WERI-Rb-1 (cell line): ENCODE measurements at regions not wholly inside any gene's neighbourhood (a gene's known extent, or its start where the extent isn't known, plus 50 kb on each side); places are given as distances from the start of the nearest gene placed in this dataset.
"Not testable (repeated sequence)": the region's sequence is repeated elsewhere in the genome, so short reads cannot be mapped to it uniquely, and the experiment has no call there.

Experiments used
- DNase-seq: peaks from one replicate; pipeline ENCODE4 v3.0.0-alpha.2; 2020
- H3K27ac ChIP-seq: fragments of 250-450 bp; sonication (Bioruptor Pico); 2 replicates; pipeline ENCODE4 v1.5.1; 2020; ENCODE audit warnings: mild to moderate bottlenecking, moderate library complexity
- H3K27me3 ChIP-seq: fragments of 250-450 bp; sonication (Bioruptor Pico); 2 replicates; pipeline ENCODE4 v1.5.1; 2021; ENCODE audit warnings: mild to moderate bottlenecking, low read depth, moderate library complexity; ENCODE audit not compliant: insufficient read depth, severe bottlenecking
- H3K36me3 ChIP-seq: fragments of 250-450 bp; sonication (Bioruptor Pico); 2 replicates; pipeline ENCODE4 v1.5.1; 2020; ENCODE audit warnings: mild to moderate bottlenecking, moderate library complexity
- H3K4me3 ChIP-seq: 2 replicates; pipeline ENCODE4 v1.5.1; 2011; ENCODE audit warnings: low read depth, mild to moderate bottlenecking, control low read depth, low read length
- H3K9me3 ChIP-seq: fragments of 250-450 bp; sonication (Bioruptor Pico); 2 replicates; pipeline ENCODE4 v1.5.1; 2021; ENCODE audit warnings: mild to moderate bottlenecking, moderate library complexity; ENCODE audit not compliant: severe bottlenecking
- TF ChIP-seq, protein P1 (sequence below): IDR thresholded peaks from 2 replicates; pipeline ENCODE4 v1.5.1; 2011; ENCODE audit warnings: low read depth, mild to moderate bottlenecking, control low read depth, inconsistent platforms, low read length

GRCh38 chr6:8845690-8846089, 410.3 kb upstream of the SLC35B3 start:
- Histone ChIP-seq H3K36me3 (no peaks in the 10 kb centered on the region), H3K27ac (no peak overlapping the region), H3K4me3 (no peak overlapping the region), H3K9me3 (no peaks in the 10 kb centered on the region), H3K27me3 (peaks cover 14% of the 10 kb centered on the region)
- no peak for DNase-seq
- TF ChIP-seq, protein P1, sequence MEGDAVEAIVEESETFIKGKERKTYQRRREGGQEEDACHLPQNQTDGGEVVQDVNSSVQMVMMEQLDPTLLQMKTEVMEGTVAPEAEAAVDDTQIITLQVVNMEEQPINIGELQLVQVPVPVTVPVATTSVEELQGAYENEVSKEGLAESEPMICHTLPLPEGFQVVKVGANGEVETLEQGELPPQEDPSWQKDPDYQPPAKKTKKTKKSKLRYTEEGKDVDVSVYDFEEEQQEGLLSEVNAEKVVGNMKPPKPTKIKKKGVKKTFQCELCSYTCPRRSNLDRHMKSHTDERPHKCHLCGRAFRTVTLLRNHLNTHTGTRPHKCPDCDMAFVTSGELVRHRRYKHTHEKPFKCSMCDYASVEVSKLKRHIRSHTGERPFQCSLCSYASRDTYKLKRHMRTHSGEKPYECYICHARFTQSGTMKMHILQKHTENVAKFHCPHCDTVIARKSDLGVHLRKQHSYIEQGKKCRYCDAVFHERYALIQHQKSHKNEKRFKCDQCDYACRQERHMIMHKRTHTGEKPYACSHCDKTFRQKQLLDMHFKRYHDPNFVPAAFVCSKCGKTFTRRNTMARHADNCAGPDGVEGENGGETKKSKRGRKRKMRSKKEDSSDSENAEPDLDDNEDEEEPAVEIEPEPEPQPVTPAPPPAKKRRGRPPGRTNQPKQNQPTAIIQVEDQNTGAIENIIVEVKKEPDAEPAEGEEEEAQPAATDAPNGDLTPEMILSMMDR: no peak

GRCh38 chr6:8844968-8845367, 409.6 kb upstream of the SLC35B3 start:
- no peaks in the 10 kb centered on the region for H3K9me3 ChIP-seq
- no peak overlapping the region for H3K27ac ChIP-seq
- peaks cover 12% of the 10 kb centered on the region for H3K27me3 ChIP-seq
- no peak for DNase-seq
- TF ChIP-seq, protein P1: no peak
- no peaks in the 10 kb centered on the region for H3K36me3 ChIP-seq
- no peak overlapping the region for H3K4me3 ChIP-seq

DNA sequence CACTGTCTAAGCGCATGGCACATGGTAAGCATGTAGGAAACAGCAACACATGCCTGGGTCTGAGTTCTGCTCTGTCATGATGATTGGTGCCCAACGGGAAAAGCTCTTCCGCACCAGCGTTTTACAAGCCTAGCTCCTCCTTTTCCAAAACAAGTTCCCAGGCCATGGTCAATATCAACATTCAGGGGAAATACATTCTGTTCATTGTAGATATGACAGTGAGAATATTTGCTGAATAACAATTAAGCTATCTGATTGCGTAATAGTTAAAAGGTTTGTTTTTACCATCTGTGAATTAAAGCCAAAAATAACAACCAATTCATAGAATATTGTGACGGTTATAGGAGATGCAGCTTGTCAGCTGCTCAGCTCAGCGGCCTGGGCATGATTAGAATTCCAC, 404.3 kb upstream of the SLC35B3 start:
- no peak for DNase-seq
- H3K4me3 ChIP-seq: no peak overlapping the region
- no peaks in the 10 kb centered on the region for H3K9me3 ChIP-seq
- no peaks in the 10 kb centered on the region for H3K36me3 ChIP-seq
- peaks cover 7% of the 10 kb centered on the region for H3K27me3 ChIP-seq
- TF ChIP-seq, protein P1: no peak
- H3K27ac ChIP-seq: no peak overlapping the region

GRCh38 chr6:8837343-8837742, 402.0 kb upstream of the SLC35B3 start:
- Histone ChIP-seq H3K27me3 (peaks cover 13% of the 10 kb centered on the region), H3K27ac (no peak overlapping the region), H3K9me3 (no peaks in the 10 kb centered on the region), H3K4me3 (no peak overlapping the region), H3K36me3 (no peaks in the 10 kb centered on the region)
- DNase-seq: no peak
- TF ChIP-seq, protein P1: no peak

- not testable (repeated sequence) for H3K4me3 ChIP-seq, DNase-seq, H3K27ac ChIP-seq, H3K36me3 ChIP-seq, H3K9me3 ChIP-seq
- H3K27me3 ChIP-seq: peaks cover 13% of the 10 kb centered on the region
Measured at GRCh38 chr6:8832695-8833094, 397.4 kb upstream of the SLC35B3 start.

DNA sequence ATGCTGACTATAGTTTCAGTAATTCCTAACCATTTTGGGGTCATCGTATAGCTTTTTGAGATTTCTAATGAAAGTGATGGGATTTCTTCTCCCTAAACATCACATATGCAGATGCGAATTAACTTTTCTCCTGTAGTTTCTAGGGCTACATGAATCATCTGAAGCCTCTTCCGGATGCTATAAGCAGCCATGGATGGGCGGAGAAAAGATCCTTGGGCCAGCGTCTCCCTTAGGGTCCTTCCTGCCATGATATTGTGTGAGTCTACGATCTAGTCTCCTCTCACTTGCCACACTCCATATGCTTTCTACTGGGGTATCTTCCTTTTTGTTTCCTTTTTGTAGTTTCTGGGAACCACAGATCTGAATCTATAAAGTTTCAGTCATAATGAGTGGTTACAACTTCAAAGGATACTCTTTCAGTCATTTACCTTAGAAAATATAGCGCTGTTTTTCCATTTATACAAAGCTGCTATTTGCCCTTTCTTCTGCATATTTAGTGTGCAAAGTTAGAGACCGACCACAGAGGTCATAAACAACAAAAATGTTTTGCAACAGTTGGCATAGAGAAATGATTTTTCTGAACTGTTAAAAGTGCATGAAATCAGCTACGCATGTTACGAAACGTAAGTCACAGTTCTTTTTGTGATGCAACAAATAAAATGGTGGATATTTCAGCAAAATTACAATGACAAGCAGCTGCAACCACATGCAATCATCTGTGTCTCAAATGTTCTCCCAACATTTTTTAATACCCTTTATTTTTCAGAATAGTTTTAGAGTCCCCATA, 396.2 kb upstream of the SLC35B3 start:
- no peaks in the 10 kb centered on the region for H3K9me3 ChIP-seq
- H3K4me3 ChIP-seq: no peak overlapping the region
- peaks cover 13% of the 10 kb centered on the region for H3K27me3 ChIP-seq
- no peaks in the 10 kb centered on the region for H3K36me3 ChIP-seq
- no peak for DNase-seq
- TF ChIP-seq, protein P1: no peak
- H3K27ac ChIP-seq: no peak overlapping the region
